AG09319 (cell line): ENCODE measurements at regions not wholly inside any gene's neighbourhood (a gene's known extent, or its start where the extent isn't known, plus 50 kb on each side); places are given as distances from the start of the nearest gene placed in this dataset.
"Not testable (repeated sequence)": the region's sequence is repeated elsewhere in the genome, so short reads cannot be mapped to it uniquely, and the experiment has no call there.

Source experiments
- DNase-seq: peaks from one replicate; pipeline ENCODE4 v3.0.0-alpha.2; 2010; ENCODE audit warnings: low read depth; ENCODE audit errors: extremely low read depth
- TF ChIP-seq, protein P1 (sequence below): IDR thresholded peaks from 2 replicates; pipeline ENCODE4 v1.5.1; 2011; ENCODE audit warnings: low read depth, mild to moderate bottlenecking, inconsistent platforms, low read length, moderate library complexity

DNA sequence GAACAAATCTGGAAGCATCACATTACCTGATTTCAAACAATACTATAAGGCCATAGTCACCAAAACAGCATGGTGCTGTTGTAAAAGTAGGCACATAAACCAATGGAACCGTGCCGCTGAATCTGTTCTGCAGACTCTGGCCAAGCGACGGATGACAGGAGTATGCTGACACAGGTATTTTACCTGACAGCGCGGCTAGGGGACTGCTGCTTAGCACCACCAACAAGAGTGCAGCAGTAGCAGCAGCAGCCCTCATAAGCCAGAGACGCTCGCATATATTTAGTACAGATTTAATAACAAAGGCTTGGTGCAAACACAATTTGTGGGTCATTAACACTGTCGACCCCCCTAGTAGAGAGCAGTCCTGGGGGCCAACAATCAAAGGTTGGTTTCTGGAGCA lies 677.6 kb upstream of the LMO3 start:
- DNase-seq = no peak
- TF ChIP-seq, protein P1, sequence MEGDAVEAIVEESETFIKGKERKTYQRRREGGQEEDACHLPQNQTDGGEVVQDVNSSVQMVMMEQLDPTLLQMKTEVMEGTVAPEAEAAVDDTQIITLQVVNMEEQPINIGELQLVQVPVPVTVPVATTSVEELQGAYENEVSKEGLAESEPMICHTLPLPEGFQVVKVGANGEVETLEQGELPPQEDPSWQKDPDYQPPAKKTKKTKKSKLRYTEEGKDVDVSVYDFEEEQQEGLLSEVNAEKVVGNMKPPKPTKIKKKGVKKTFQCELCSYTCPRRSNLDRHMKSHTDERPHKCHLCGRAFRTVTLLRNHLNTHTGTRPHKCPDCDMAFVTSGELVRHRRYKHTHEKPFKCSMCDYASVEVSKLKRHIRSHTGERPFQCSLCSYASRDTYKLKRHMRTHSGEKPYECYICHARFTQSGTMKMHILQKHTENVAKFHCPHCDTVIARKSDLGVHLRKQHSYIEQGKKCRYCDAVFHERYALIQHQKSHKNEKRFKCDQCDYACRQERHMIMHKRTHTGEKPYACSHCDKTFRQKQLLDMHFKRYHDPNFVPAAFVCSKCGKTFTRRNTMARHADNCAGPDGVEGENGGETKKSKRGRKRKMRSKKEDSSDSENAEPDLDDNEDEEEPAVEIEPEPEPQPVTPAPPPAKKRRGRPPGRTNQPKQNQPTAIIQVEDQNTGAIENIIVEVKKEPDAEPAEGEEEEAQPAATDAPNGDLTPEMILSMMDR = no peak

DNA sequence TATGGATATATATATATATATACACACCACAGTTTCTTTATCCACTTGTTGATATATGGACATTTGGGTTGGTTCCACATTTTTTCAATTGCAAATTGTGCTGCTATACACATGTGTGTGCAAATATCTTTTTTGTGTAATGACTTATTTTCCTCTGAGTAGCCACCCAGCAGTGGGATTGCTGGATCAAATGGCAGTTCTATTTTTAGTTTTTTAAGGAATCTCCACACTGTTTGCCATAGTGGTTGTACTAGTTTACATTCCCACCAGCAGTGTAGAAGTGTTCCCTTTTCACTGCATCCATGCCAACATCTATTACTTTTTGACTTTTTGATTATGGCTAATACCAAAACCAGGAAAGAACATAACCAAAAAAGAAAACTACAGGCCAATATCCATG lies 676.2 kb upstream of the LMO3 start:
- DNase-seq = not testable (repeated sequence)

DNA sequence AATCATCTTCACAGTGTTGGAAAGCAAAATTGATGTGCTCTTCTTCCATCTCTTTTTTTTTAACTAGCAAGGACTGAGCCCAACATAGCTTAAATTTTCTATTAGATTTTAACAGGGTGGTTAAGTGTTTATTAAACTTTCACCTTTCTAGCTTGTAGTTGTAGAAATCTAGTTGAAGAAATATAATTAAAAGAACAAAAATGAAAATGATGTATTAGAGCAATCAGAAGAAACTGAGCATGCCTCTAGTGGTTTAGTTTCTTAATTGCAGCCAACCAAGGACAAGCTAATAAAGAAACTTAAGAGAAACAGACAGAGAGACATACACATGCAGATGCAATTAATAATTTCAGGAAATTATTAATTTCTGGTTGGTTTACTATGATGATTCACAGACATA lies 673.0 kb upstream of the LMO3 start:
- TF ChIP-seq, protein P1 = no peak
- no peak for DNase-seq

DNA sequence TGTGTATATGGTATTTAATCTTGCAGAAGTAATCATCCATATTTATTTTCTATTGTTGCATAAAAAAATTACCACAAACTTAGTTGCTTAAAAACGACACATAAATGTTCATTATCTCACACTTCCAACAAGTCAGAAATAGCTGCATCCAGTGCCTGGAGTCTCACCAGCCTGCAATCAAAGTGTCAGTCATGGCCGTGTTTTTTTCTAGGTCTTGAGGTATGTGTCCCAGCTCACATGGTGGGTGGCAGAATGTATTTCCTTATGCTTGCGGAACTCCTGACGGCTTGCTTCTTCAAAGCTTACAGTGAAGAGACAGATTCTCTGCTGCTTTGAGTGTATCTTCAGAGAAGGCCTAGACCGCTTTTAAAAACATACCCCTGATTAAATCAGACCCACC lies 670.2 kb upstream of the LMO3 start:
- DNase-seq = no peak
- TF ChIP-seq, protein P1 = no peak

DNA sequence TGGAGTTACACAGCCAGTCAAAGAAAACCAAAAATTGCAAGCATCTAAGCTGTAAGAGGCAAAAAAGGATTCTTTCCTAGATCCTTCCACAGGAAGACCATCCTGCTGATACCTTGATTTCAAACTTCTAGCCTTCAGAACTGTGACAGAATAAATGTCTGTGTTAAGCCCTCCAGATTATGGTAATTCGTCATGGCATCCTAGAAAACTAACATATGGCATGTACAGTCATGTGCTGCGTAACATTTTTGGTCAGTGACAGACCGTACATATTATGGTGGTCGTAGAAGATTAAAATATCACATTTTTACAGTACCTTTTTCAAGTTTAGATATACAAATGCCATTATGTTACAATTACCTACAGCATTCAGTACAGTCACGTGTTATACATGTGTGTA lies 660.9 kb upstream of the LMO3 start:
- no peak for DNase-seq
- TF ChIP-seq, protein P1 = no peak

DNA sequence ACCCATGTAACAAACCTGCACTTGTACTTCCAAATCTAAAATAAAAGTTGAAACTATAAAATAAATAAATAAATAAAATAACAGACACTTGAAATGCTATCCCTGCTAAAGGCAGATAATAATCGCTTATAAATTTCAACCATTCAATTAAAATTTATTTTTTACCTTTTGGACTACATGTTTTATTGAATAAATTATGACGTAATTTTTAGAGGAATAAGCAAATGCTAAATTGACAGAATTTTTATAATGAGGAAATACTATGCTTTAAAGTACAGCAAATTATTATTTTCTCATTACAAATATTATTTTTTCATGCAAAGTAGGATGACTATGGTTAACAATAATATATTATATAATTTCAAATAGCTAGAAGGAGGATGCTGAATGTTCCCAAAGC lies 658.6 kb upstream of the LMO3 start:
- TF ChIP-seq, protein P1 = no peak
- DNase-seq = no peak

DNA sequence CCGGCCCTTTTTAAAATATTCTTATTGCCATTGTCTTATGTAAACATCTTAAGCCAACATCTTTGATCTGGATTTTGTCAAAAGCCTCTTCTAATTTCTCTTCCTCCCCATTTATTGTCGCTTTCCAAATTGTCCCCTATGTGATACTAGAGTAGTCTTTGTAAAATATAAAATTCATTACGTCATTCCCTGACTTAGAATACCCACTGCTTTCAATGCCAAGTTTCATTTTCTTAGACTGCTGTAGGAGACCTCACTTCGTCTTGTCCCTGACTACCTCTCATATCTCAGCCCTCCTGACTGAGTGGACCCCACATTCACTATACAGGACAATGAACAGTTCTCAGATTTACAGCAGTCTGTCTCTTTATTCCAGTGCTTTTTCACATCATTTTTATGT lies 633.9 kb upstream of the LMO3 start:
- TF ChIP-seq, protein P1 = no peak

DNA sequence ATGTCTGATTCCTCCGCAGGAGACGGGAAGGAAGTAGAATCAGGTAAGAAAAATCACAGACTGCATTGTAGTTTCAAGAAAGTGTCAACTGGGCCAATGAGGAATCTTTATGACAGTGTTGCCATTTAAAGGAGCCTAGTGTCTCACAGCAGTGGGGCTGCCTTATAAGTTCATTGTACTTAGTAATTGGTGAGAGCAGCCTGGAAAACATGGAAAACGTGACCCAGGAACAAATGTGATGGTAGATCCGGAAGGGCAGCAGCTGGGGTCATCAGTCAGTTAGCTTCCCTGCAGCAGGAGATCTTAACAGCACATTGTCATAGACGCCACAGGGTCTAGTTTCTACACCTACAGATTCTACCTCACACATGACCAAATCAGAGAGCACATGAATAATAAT lies 630.0 kb upstream of the LMO3 start:
- TF ChIP-seq, protein P1 = no peak
- DNase-seq = no peak

More for the DNA sequence above, 633.9 kb upstream of the LMO3 start:
- DNase-seq = no peak
